GM12878 (cell line): ENCODE measurements at regions not wholly inside any gene's neighbourhood (a gene's known extent, or its start where the extent isn't known, plus 50 kb on each side); places are given as distances from the start of the nearest gene placed in this dataset.

Experiments
- ATAC-seq: fragments of 200-7000 bp; cut with Tn5 transposase; 3 replicates; pipeline ENCODE4 v1.9.1; 2020; ENCODE audit warnings: mild to moderate bottlenecking, moderate library complexity
- BruUV-seq: library from RNA; stranded (reverse); fragments of 400-500 nt; replicated peaks from 2 replicates; lab custom pipeline; 2021; lab: Mats Ljungman, UMichigan
- CTCF ChIA-PET: fragments of 300-600 bp; sonication (Branson Sonifier 250); formaldehyde crosslinking; extraction: SDS; loops from one replicate; lab custom pipeline; 2021; ENCODE audit warnings: inconsistent platforms; lab: Yijun Ruan, JAX
- POLR2A ChIA-PET: fragments of 350-600 bp; formaldehyde crosslinking; extraction: SDS; loops from one replicate; lab custom pipeline; 2021; ENCODE audit warnings: inconsistent platforms; lab: Charles Lee
- RAD21 ChIA-PET: fragments of 300-600 bp; sonication (Branson Sonifier 250); formaldehyde crosslinking; loops from one replicate; lab custom pipeline; 2023; ENCODE audit warnings: antibody characterized with exemption; ENCODE audit not compliant: unreplicated experiment; lab: Charles Lee
- SMC1A ChIA-PET: fragments of 300-600 bp; sonication (Branson Sonifier 250); formaldehyde crosslinking; loops from one replicate; lab custom pipeline; 2023; ENCODE audit not compliant: unreplicated experiment, uncharacterized antibody; lab: Charles Lee
- DNase-seq: peaks from one replicate; pipeline ENCODE4 v3.0.0-alpha.2; 2011; ENCODE audit warnings: low read depth, low spot score
- FAIRE-seq: peaks from 3 replicates; lab custom pipeline; 2011; peaks lifted over from hg19 to GRCh38; lab: Jason Lieb, UNC
- H2AFZ ChIP-seq: 2 replicates; pipeline ENCODE4 v1.6.0; 2011; ENCODE audit warnings: low read depth, low read length, control low read depth; ENCODE audit not compliant: control insufficient read depth
- H3K27ac ChIP-seq: 2 replicates; pipeline ENCODE4 v1.5.1; 2011; ENCODE audit warnings: control low read depth; ENCODE audit not compliant: control insufficient read depth, insufficient read depth
- H3K27me3 ChIP-seq, 2 experiments: replicated peaks in 1 of 2; 2 replicates each; pipeline versions ENCODE4 v1.6.0 to v1.6.1; 2011; ENCODE audit warnings: low read length in 1 of 2; ENCODE audit not compliant: control insufficient read depth in 2 of 2, insufficient read depth in 2 of 2
- H3K36me3 ChIP-seq, 2 experiments: 2 replicates each; pipeline ENCODE4 v1.5.1; 2011; ENCODE audit warnings: low read length in 1 of 2; ENCODE audit not compliant: control insufficient read depth in 2 of 2, insufficient read depth in 2 of 2
- H3K4me1 ChIP-seq: 2 replicates; pipeline ENCODE4 v1.6.1; 2011; ENCODE audit warnings: mild to moderate bottlenecking, low read length, moderate library complexity, mixed read lengths; ENCODE audit not compliant: control insufficient read depth, insufficient read depth
- H3K4me2 ChIP-seq: 2 replicates; pipeline ENCODE4 v1.6.0; 2011; ENCODE audit warnings: control low read depth; ENCODE audit not compliant: control insufficient read depth, insufficient read depth
- H3K4me3 ChIP-seq: fragments of 200-600 bp; sonication (generic); 2 replicates; pipeline ENCODE4 v1.5.1; 2016
- H3K79me2 ChIP-seq: 2 replicates; pipeline ENCODE4 v1.6.0; 2011; ENCODE audit warnings: low read length; ENCODE audit not compliant: control insufficient read depth, insufficient read depth
- H3K9ac ChIP-seq: 2 replicates; pipeline ENCODE4 v1.8.0; 2011; ENCODE audit warnings: low read length, control low read depth, mixed read lengths; ENCODE audit not compliant: control insufficient read depth, insufficient read depth
- H3K9me3 ChIP-seq: replicated peaks from 3 replicates; pipeline ENCODE4 v1.5.1; 2011; ENCODE audit warnings: mild to moderate bottlenecking, low read length; ENCODE audit not compliant: control insufficient read depth, insufficient read depth
- H4K20me1 ChIP-seq: 2 replicates; pipeline ENCODE4 v1.6.0; 2011; ENCODE audit not compliant: control insufficient read depth, insufficient read depth
- CEBPB ChIP-seq, 2 experiments: fragments of 150-350 bp in 1 of 2; IDR thresholded peaks; 2 replicates each; pipeline ENCODE4 v1.6.1; 2012 to 2014; ENCODE audit warnings: low read depth in 2 of 2, low read length in 2 of 2, borderline replicate concordance in 1 of 2, inconsistent platforms in 1 of 2
- DPF2 ChIP-seq: fragments of 450-650 bp; IDR thresholded peaks from 2 replicates; pipeline ENCODE4 v1.6.1; 2017; ENCODE audit warnings: mild to moderate bottlenecking
- ESRRA ChIP-seq: IDR thresholded peaks from 2 replicates; pipeline ENCODE4 v1.6.1; 2012; ENCODE audit warnings: mild to moderate bottlenecking, low read length, improper control_type of control experiment
- FOS ChIP-seq: IDR thresholded peaks from 3 replicates; pipeline ENCODE4 v1.6.1; 2011; ENCODE audit warnings: borderline replicate concordance; ENCODE audit not compliant: insufficient read length; ENCODE audit errors: extremely low read depth
- NBN ChIP-seq: fragments of 450-650 bp; IDR thresholded peaks from 2 replicates; pipeline ENCODE4 v1.6.1; 2016
- NFYA ChIP-seq: IDR thresholded peaks from 2 replicates; pipeline ENCODE4 v1.6.1; 2011; ENCODE audit warnings: low read depth, mild to moderate bottlenecking, low read length, improper control_type of control experiment, borderline replicate concordance
- NR2F1 ChIP-seq: fragments of 450-650 bp; conservative IDR thresholded peaks from 2 replicates; pipeline ENCODE4 v1.6.1; 2017; ENCODE audit warnings: mild to moderate bottlenecking
- RUNX3 ChIP-seq: IDR thresholded peaks from 2 replicates; pipeline ENCODE4 v1.6.1; 2012; ENCODE audit warnings: low read length, inconsistent platforms
- SRF ChIP-seq, 2 experiments: IDR thresholded peaks; 2 replicates each; pipeline ENCODE4 v1.6.1; 2011; ENCODE audit warnings: low read depth in 2 of 2, low read length in 2 of 2, mild to moderate bottlenecking in 1 of 2, moderate library complexity in 1 of 2
- YY1 ChIP-seq: IDR thresholded peaks from 2 replicates; pipeline ENCODE4 v1.6.1; 2011; ENCODE audit warnings: low read depth, mild to moderate bottlenecking, low read length
- ZBED1 ChIP-seq: IDR thresholded peaks from 2 replicates; pipeline ENCODE4 v1.6.1; 2016; ENCODE audit warnings: borderline replicate concordance
- ZNF207 ChIP-seq: fragments of 450-650 bp; IDR thresholded peaks from 2 replicates; pipeline ENCODE4 v1.6.1; 2014; ENCODE audit warnings: antibody characterized with exemption, mild to moderate bottlenecking, borderline replicate concordance
- WGBS: methylation state at CpG from one replicate; pipeline ENCODE4 v1.1.6; 2016; ENCODE audit warnings: low lambda C conversion rate; ENCODE audit not compliant: insufficient replicate concordance, insufficient coverage; ENCODE audit errors: missing lambda C conversion rate; 5-methylcytosine and 5-hydroxymethylcytosine counted together
- in situ Hi-C: fragments of 300-500 bp; cut with MboI; formaldehyde crosslinking; loops from 9 replicates; pipeline ENCODE4 v1.14.3; 2018; ENCODE audit warnings: mixed read lengths
- intact Hi-C: fragments of 100-400 bp; cut with micrococcal nuclease; formaldehyde crosslinking; loops from one replicate; pipeline ENCODE4 v1.14.2; 2022; ENCODE audit not compliant: unreplicated experiment
- TF ChIP-seq, protein P1 (sequence below): IDR thresholded peaks from 2 replicates; pipeline ENCODE4 v1.6.1; 2012; ENCODE audit warnings: improper control_type of control experiment, low read depth, low read length; ENCODE audit not compliant: insufficient replicate concordance
- TF ChIP-seq, protein P2 (sequence below): IDR thresholded peaks from 2 replicates; pipeline ENCODE4 v1.6.1; 2011; ENCODE audit warnings: borderline replicate concordance, low read depth, mild to moderate bottlenecking, moderate library complexity, low read length; ENCODE audit not compliant: insufficient read depth, poor library complexity, severe bottlenecking
- TF ChIP-seq, protein P3 (sequence below): fragments of 150-350 bp; IDR thresholded peaks from 2 replicates; pipeline ENCODE4 v1.6.1; 2016; ENCODE audit warnings: low read depth, low read length

DNA sequence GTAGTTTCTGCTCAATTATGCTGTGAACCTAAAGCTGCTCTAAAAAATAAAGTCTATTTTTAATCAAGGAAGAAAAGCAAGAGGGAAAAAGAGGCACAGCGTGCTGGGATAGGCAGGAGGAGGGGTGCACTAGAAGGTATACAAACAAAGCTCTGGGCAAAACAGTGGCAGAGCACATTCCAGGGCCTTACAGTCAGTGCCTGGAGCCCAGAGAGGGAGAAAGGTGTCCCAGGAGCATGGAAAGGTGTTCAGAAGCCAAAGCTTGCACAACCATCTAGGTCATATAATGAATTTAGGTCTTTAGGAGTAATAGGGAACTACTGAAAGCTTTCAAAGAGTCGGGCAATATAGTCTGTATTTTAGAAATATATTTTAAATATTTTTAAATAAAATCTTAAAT lies 163.6 kb upstream of the PALMD start:
- in situ Hi-C loops (loop anchor here (25.0 kb wide), 1 partner anchor 695 kb away; no protein-coding TSS in a partner anchor), intact Hi-C loops (loop anchor here (5.0 kb wide), 1 partner anchor 225 kb away; no protein-coding TSS in a partner anchor)
- WGBS, result 0% methylated on average over 2 of the region's 2 CpGs
- no peak overlapping the region for H2AFZ ChIP-seq
- no peak overlapping the region for H3K9ac ChIP-seq
- no peak for ATAC-seq
- H3K4me3 ChIP-seq, result no peak overlapping the region
- DNase-seq, result no peak
- POLR2A ChIA-PET, result no interaction called here
- no peaks in the 10 kb centered on the region for H4K20me1 ChIP-seq
- H3K4me2 ChIP-seq, result no peak overlapping the region
- no peaks in the 10 kb centered on the region for H3K79me2 ChIP-seq
- RAD21 ChIA-PET, result interaction anchor here (0.8 to 3.5 kb wide), 3 partner anchors 205 to 688 kb away, joined by 3 to 33 read pairs (median 12); no protein-coding TSS in a partner anchor
- FAIRE-seq, result no peak
- no peak overlapping the region for H3K27ac ChIP-seq
- no peaks in the 10 kb centered on the region for H3K9me3 ChIP-seq
- H3K36me3 ChIP-seq, result no peaks in the 10 kb centered on the region
- peaks cover 0 to 2% of the 10 kb centered on the region in 2 experiments; a peak in 1 of 4 replicates for H3K27me3 ChIP-seq
- SMC1A ChIA-PET, result interaction anchor here (1.3 to 4.5 kb wide), 5 partner anchors 9 to 304 kb away, joined by 4 to 23 read pairs (median 5); no protein-coding TSS in a partner anchor
- no TSS peak for BruUV-seq
- CTCF ChIA-PET, result interaction anchor here (0.6 to 4.7 kb wide), 12 partner anchors 12 to 749 kb away, joined by 3 to 66 read pairs (median 4); no protein-coding TSS in a partner anchor
- H3K4me1 ChIP-seq, result no peaks in the 10 kb centered on the region
- TF ChIP-seq, protein P1, sequence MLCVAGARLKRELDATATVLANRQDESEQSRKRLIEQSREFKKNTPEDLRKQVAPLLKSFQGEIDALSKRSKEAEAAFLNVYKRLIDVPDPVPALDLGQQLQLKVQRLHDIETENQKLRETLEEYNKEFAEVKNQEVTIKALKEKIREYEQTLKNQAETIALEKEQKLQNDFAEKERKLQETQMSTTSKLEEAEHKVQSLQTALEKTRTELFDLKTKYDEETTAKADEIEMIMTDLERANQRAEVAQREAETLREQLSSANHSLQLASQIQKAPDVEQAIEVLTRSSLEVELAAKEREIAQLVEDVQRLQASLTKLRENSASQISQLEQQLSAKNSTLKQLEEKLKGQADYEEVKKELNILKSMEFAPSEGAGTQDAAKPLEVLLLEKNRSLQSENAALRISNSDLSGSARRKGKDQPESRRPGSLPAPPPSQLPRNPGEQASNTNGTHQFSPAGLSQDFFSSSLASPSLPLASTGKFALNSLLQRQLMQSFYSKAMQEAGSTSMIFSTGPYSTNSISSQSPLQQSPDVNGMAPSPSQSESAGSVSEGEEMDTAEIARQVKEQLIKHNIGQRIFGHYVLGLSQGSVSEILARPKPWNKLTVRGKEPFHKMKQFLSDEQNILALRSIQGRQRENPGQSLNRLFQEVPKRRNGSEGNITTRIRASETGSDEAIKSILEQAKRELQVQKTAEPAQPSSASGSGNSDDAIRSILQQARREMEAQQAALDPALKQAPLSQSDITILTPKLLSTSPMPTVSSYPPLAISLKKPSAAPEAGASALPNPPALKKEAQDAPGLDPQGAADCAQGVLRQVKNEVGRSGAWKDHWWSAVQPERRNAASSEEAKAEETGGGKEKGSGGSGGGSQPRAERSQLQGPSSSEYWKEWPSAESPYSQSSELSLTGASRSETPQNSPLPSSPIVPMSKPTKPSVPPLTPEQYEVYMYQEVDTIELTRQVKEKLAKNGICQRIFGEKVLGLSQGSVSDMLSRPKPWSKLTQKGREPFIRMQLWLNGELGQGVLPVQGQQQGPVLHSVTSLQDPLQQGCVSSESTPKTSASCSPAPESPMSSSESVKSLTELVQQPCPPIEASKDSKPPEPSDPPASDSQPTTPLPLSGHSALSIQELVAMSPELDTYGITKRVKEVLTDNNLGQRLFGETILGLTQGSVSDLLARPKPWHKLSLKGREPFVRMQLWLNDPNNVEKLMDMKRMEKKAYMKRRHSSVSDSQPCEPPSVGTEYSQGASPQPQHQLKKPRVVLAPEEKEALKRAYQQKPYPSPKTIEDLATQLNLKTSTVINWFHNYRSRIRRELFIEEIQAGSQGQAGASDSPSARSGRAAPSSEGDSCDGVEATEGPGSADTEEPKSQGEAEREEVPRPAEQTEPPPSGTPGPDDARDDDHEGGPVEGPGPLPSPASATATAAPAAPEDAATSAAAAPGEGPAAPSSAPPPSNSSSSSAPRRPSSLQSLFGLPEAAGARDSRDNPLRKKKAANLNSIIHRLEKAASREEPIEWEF, result no peak
- no peak for TF ChIP-seq SRF (IDR thresholded peaks at IDR 0.05; ENCODE audit: low read depth in 2 of 2, low read length in 2 of 2)
- TF ChIP-seq DPF2, result no peak
- TF ChIP-seq CEBPB (IDR thresholded peaks at IDR 0.05; ENCODE audit: borderline replicate concordance in 1 of 2, low read depth in 2 of 2, low read length in 2 of 2), result no peak
- no peak for TF ChIP-seq YY1
- TF ChIP-seq ZBED1, result no peak
- TF ChIP-seq NBN, result no peak
- TF ChIP-seq ESRRA, result no peak
- TF ChIP-seq, protein P2, sequence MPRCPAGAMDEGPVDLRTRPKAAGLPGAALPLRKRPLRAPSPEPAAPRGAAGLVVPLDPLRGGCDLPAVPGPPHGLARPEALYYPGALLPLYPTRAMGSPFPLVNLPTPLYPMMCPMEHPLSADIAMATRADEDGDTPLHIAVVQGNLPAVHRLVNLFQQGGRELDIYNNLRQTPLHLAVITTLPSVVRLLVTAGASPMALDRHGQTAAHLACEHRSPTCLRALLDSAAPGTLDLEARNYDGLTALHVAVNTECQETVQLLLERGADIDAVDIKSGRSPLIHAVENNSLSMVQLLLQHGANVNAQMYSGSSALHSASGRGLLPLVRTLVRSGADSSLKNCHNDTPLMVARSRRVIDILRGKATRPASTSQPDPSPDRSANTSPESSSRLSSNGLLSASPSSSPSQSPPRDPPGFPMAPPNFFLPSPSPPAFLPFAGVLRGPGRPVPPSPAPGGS, result no peak
- TF ChIP-seq NR2F1, result no peak
- TF ChIP-seq RUNX3, result no peak
- no peak for TF ChIP-seq NFYA
- no peak for TF ChIP-seq FOS
- TF ChIP-seq, protein P3, sequence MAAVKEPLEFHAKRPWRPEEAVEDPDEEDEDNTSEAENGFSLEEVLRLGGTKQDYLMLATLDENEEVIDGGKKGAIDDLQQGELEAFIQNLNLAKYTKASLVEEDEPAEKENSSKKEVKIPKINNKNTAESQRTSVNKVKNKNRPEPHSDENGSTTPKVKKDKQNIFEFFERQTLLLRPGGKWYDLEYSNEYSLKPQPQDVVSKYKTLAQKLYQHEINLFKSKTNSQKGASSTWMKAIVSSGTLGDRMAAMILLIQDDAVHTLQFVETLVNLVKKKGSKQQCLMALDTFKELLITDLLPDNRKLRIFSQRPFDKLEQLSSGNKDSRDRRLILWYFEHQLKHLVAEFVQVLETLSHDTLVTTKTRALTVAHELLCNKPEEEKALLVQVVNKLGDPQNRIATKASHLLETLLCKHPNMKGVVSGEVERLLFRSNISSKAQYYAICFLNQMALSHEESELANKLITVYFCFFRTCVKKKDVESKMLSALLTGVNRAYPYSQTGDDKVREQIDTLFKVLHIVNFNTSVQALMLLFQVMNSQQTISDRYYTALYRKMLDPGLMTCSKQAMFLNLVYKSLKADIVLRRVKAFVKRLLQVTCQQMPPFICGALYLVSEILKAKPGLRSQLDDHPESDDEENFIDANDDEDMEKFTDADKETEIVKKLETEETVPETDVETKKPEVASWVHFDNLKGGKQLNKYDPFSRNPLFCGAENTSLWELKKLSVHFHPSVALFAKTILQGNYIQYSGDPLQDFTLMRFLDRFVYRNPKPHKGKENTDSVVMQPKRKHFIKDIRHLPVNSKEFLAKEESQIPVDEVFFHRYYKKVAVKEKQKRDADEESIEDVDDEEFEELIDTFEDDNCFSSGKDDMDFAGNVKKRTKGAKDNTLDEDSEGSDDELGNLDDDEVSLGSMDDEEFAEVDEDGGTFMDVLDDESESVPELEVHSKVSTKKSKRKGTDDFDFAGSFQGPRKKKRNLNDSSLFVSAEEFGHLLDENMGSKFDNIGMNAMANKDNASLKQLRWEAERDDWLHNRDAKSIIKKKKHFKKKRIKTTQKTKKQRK, result no peak
- TF ChIP-seq ZNF207, result no peak
